Neural crest cell (in vitro differentiated cells): ENCODE measurements at regions not wholly inside any gene's neighbourhood (a gene's known extent, or its start where the extent isn't known, plus 50 kb on each side); places are given as distances from the start of the nearest gene placed in this dataset.

Source experiments
- DNase-seq: peaks from one replicate; pipeline ENCODE4 v3.0.0; 2021; ENCODE audit warnings: low read depth, mixed read lengths, low spot score
- H3K27ac Mint-ChIP-seq: one replicate; pipeline ENCODE4 v1.8.0; 2021; ENCODE audit warnings: mild to moderate bottlenecking, mixed read lengths; ENCODE audit not compliant: unreplicated experiment
- H3K27me3 Mint-ChIP-seq: 2 replicates; pipeline ENCODE4 v1.8.0; 2021; ENCODE audit warnings: low read depth, mild to moderate bottlenecking, mixed read lengths
- H3K36me3 Mint-ChIP-seq: 2 replicates; pipeline ENCODE4 v1.8.0; 2021; ENCODE audit warnings: low read depth, mild to moderate bottlenecking, mixed read lengths
- H3K4me1 Mint-ChIP-seq: 2 replicates; pipeline ENCODE4 v1.8.0; 2021; ENCODE audit warnings: mixed read lengths
- H3K4me3 Mint-ChIP-seq: one replicate; pipeline ENCODE4 v1.8.0; 2021; ENCODE audit warnings: mild to moderate bottlenecking, mixed read lengths
- H3K9me3 Mint-ChIP-seq: 2 replicates; pipeline ENCODE4 v1.8.0; 2021; ENCODE audit warnings: mixed read lengths
- TF ChIP-seq, protein P1 (sequence below): fragments of 200-600 bp; sonication (generic); conservative IDR thresholded peaks from 2 replicates; pipeline ENCODE4 v1.5.0; 2021; ENCODE audit warnings: antibody characterized with exemption, mild to moderate bottlenecking

DNA sequence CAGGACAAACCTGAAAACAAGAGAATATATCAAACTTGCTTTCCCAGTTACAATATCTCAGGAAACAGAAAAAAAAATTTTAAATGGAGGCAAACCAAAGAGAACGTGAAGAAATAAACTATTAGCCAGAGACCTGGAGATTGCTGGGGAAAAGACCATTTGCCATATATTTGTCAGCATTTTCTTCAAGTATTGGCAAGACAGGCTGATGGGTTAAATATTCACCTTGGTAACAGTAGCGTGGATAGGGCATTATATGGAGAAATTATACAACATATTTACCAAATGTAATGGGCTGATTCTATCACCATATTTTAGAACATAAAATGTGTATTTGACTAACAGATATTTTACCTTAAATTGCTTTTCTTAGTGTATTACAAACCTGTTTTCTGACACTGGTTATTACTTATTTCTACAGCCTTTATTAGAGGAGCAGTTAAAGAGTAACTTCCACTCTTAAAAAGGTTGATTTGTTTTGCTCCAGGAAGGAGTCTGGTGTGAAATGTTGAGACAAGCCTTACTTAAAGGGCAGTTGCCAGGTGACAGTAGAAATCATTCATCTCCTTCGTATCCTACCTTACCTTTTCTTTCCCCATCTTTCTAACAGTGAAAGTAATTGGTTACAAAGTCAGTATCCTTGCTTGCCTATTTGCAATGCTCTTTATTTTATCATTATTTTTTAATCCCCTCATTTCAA is 575.5 kb downstream of the GBA3 start:
- TF ChIP-seq, protein P1, sequence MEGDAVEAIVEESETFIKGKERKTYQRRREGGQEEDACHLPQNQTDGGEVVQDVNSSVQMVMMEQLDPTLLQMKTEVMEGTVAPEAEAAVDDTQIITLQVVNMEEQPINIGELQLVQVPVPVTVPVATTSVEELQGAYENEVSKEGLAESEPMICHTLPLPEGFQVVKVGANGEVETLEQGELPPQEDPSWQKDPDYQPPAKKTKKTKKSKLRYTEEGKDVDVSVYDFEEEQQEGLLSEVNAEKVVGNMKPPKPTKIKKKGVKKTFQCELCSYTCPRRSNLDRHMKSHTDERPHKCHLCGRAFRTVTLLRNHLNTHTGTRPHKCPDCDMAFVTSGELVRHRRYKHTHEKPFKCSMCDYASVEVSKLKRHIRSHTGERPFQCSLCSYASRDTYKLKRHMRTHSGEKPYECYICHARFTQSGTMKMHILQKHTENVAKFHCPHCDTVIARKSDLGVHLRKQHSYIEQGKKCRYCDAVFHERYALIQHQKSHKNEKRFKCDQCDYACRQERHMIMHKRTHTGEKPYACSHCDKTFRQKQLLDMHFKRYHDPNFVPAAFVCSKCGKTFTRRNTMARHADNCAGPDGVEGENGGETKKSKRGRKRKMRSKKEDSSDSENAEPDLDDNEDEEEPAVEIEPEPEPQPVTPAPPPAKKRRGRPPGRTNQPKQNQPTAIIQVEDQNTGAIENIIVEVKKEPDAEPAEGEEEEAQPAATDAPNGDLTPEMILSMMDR: no peak
- Mint-ChIP-seq H3K27ac (no peak overlapping the region), H3K9me3 (no peaks in the 10 kb centered on the region)

DNA sequence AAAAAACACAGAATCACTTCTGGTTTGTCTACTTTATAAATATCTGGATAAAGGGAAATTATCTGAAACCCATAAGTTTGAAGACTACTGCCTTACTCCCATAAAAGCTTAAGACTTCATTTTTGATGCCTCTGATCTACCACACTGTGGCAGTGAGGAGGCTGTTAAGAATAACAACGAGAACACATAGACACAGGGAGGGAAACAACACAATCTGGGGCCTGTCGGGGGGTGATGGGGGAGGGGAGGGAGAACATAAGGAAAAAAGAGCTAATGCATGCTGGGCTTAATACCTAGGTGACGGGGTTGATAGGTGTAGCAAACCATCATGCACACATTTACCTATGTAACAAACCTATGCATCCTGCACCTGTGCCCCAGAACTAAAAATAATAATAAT is 573.7 kb downstream of the GBA3 start:
- TF ChIP-seq, protein P1: no peak
- Mint-ChIP-seq H3K36me3 (peaks cover under 1% of the 10 kb centered on the region), H3K4me1 (peaks cover 5% of the 10 kb centered on the region), H3K27me3 (no peaks in the 10 kb centered on the region), H3K4me3 (no peak overlapping the region), H3K27ac (no peak overlapping the region), H3K9me3 (no peaks in the 10 kb centered on the region)
- no peak for DNase-seq

More for the DNA sequence above, 575.5 kb downstream of the GBA3 start:
- peaks cover 5% of the 10 kb centered on the region for H3K4me1 Mint-ChIP-seq
- H3K36me3 Mint-ChIP-seq: no peaks in the 10 kb centered on the region
- no peaks in the 10 kb centered on the region for H3K27me3 Mint-ChIP-seq
- DNase-seq: no peak
- no peak overlapping the region for H3K4me3 Mint-ChIP-seq

DNA sequence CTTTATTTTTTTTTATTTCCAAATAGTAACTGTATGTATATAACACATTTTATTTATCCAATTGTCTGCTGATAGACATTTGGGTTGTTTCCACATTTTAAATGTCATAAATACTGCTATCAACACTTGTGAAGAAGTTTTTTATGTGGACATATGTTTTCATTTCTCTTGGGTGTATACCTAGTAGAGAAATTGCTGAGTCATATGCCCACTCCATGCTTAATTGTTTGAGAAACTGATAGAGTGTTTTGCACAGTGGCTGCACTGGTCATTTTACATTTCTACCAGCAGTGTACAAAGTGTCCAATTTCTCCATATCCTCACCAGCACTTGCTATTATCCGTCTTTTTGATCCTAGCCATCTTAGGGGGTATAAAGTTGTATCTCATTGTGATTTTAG is 567.8 kb downstream of the GBA3 start:
- H3K27me3 Mint-ChIP-seq: no peaks in the 10 kb centered on the region

DNA sequence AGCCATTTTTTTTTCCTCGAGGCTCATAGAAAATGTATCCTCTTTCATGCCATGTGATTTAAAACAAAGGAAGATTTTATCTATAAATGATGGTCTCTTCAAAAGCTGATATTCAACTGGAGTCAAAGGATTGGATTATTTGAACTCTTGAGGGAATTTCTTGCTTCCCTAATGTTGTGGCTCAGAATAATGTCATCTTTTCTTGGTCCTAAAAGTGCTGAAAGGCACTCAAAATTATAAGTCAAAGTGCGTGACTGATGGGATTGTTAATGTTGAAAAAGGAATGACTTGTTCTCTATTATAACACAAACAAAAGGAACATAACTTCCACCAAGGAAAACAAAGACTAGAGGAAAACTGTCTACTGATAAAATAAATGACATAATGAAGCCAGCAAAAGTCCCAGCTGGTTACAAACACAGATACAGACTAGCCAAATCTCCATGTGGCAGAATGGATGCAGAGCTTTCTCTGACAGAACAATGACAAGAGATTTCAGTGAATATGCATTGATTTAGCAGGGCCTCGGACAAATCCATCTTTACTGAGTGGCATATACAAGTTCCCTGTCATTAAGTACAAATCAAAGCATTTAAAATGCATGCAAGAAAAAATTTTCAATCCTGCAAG is 552.6 kb downstream of the GBA3 start:
- Mint-ChIP-seq H3K4me3 (no peak overlapping the region), H3K9me3 (peaks cover 5% of the 10 kb centered on the region), H3K4me1 (peaks cover 33% of the 10 kb centered on the region), H3K27me3 (no peaks in the 10 kb centered on the region), H3K36me3 (no peaks in the 10 kb centered on the region), H3K27ac (no peak overlapping the region)
- TF ChIP-seq, protein P1: no peak
- DNase-seq: no peak

More for the DNA sequence above, 567.8 kb downstream of the GBA3 start:
- Mint-ChIP-seq H3K4me1 (no peaks in the 10 kb centered on the region), H3K4me3 (no peak overlapping the region), H3K27ac (no peak overlapping the region), H3K9me3 (peaks cover 4% of the 10 kb centered on the region), H3K36me3 (peaks cover 5% of the 10 kb centered on the region)
- DNase-seq: no peak
- TF ChIP-seq, protein P1: no peak

- TF ChIP-seq, protein P1: no peak
- DNase-seq: no peak
- peaks cover 33% of the 10 kb centered on the region for H3K4me1 Mint-ChIP-seq
These were observed 550.2 kb downstream of the GBA3 start for GRCh38 chr4:23242962-23243361.

More at GRCh38 chr4:23242962-23243361, 550.2 kb downstream of the GBA3 start:
- peak overlapping the region; percentile 7 for H3K27ac Mint-ChIP-seq
- H3K4me3 Mint-ChIP-seq: no peak overlapping the region
- H3K27me3 Mint-ChIP-seq: no peaks in the 10 kb centered on the region
- peaks cover 14% of the 10 kb centered on the region for H3K9me3 Mint-ChIP-seq
- no peaks in the 10 kb centered on the region for H3K36me3 Mint-ChIP-seq
